GM06990 (cell line): ENCODE measurements at regions not wholly inside any gene's neighbourhood (a gene's known extent, or its start where the extent isn't known, plus 50 kb on each side); places are given as distances from the start of the nearest gene placed in this dataset.

ENCODE experiments used
- DNase-seq: peaks from one replicate; pipeline ENCODE4 v3.0.0-alpha.2; 2011; ENCODE audit not compliant: insufficient read length; ENCODE audit errors: extremely low read depth
- H3K27me3 ChIP-seq: replicated peaks from 2 replicates; pipeline ENCODE4 v1.6.0; 2011; ENCODE audit warnings: low read length; ENCODE audit not compliant: control insufficient read depth, insufficient read depth
- H3K36me3 ChIP-seq: 2 replicates; pipeline ENCODE4 v1.5.1; 2011; ENCODE audit warnings: low read length; ENCODE audit not compliant: control insufficient read depth, insufficient read depth
- H3K4me3 ChIP-seq: replicated peaks from 2 replicates; pipeline ENCODE4 v1.5.1; 2011; ENCODE audit warnings: low read depth, mild to moderate bottlenecking, control low read depth, low read length
- TF ChIP-seq, protein P1 (sequence below): IDR thresholded peaks from 2 replicates; pipeline ENCODE4 v1.5.1; 2011; ENCODE audit warnings: low read length, control low read depth, mild to moderate bottlenecking, inconsistent platforms; ENCODE audit not compliant: insufficient read depth, poor library complexity, severe bottlenecking

DNA sequence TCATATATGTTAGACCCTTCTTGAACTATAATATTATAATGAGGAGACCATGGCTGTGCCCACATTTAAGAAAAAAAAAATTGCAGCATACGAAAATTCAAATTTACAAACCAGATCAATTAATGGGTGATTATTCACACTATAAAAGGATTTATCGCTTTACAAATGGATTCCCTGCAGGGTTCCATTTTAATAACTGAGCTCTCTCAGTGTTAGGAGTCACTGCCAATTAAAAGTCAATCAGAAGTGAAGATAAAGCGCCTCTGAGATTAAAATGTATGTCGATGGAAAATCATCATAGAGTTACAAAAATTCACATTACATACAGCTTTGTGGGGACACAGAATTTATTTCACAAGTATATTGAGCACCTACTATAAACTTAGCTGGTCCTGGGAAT lies 66.6 kb upstream of the SMARCA2 start:
- no peaks in the 10 kb centered on the region for H3K27me3 ChIP-seq
- H3K36me3 ChIP-seq: no peaks in the 10 kb centered on the region
- TF ChIP-seq, protein P1, sequence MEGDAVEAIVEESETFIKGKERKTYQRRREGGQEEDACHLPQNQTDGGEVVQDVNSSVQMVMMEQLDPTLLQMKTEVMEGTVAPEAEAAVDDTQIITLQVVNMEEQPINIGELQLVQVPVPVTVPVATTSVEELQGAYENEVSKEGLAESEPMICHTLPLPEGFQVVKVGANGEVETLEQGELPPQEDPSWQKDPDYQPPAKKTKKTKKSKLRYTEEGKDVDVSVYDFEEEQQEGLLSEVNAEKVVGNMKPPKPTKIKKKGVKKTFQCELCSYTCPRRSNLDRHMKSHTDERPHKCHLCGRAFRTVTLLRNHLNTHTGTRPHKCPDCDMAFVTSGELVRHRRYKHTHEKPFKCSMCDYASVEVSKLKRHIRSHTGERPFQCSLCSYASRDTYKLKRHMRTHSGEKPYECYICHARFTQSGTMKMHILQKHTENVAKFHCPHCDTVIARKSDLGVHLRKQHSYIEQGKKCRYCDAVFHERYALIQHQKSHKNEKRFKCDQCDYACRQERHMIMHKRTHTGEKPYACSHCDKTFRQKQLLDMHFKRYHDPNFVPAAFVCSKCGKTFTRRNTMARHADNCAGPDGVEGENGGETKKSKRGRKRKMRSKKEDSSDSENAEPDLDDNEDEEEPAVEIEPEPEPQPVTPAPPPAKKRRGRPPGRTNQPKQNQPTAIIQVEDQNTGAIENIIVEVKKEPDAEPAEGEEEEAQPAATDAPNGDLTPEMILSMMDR: no peak
- DNase-seq: no peak
- H3K4me3 ChIP-seq: no peak overlapping the region

DNA sequence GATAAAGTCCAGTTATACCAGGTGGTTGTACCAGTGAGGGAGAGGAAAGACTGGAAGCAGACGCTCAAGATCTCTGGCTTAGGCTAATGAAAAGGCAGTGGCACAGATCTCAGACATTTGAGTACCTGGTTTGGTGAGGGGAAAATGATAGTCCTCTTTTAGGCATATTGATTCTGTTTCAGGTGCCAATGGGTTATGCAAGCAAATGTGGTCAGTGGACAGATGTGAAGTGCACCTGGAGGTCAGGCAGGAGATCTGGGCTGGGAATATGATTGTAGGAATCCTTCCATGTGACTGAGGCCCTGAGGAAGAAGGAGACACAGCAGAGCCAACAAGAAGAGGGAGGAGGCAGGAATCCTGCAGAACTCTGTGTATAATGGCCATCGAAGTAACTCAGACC lies 63.7 kb upstream of the SMARCA2 start:
- Histone ChIP-seq H3K36me3 (no peaks in the 10 kb centered on the region), H3K27me3 (no peaks in the 10 kb centered on the region), H3K4me3 (no peak overlapping the region)
- no peak for DNase-seq
- TF ChIP-seq, protein P1: no peak

DNA sequence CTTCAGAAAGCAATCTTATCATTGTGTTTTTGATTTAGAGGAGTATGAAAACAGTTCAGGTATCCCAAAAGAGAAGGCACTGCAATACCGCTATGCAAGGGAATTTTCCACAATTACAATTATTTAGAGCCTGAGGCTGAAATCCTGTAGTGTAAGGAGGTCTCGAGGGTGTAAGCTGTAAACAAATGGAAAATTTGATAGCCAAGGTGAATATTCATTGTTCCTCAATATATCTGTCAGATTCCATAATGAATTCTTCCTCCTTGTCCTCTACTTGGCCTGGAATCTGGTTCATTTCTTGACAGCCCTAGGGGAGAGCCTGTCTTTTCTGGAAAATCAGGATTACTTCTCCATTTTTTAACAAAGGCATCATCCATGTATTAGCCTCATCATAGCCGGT lies 63.1 kb upstream of the SMARCA2 start:
- no peak overlapping the region for H3K4me3 ChIP-seq
- DNase-seq: no peak
- no peaks in the 10 kb centered on the region for H3K27me3 ChIP-seq
- TF ChIP-seq, protein P1: no peak
- no peaks in the 10 kb centered on the region for H3K36me3 ChIP-seq

DNA sequence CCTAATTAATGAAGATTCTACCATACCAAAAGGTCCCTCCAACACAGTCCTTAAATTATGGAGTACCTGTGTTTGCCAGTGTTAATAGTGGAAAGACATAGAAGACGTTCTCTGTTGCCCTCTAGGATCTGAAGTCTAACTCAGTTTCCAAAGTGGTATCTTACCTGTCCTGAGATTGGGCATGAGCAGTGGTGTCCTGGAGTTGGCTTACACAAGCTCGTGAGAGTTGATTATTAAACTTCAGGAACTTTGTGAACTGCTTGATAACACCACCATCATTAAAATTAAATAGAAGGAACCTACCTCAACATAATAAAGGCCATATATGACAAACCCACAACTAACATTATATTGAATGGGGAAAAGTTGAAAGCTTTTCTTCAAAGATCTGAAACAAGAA lies 60.9 kb upstream of the SMARCA2 start:
- H3K27me3 ChIP-seq: no peaks in the 10 kb centered on the region
- no peaks in the 10 kb centered on the region for H3K36me3 ChIP-seq
- DNase-seq: no peak
- no peak overlapping the region for H3K4me3 ChIP-seq
- TF ChIP-seq, protein P1: no peak

DNA sequence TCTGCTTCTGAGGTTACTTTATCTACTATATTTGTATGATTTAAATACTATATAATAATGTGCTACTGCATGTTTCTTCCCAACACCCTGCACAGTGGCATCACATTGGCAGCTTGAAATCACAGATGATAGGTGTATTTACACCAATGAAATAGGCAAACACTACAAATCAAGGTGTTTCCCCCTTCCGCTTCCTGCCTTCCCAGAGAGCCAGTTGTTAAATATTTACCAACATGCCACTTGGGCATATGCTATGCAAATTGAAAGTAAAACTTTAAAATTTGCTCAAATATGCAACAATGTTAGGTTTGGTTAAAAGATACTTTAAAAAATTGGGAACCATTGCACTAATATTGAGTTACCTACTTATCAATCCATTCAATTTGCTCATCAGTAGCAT lies 58.2 kb upstream of the SMARCA2 start:
- H3K36me3 ChIP-seq: no peaks in the 10 kb centered on the region
- H3K4me3 ChIP-seq: no peak overlapping the region
- TF ChIP-seq, protein P1: no peak
- DNase-seq: no peak
- H3K27me3 ChIP-seq: no peaks in the 10 kb centered on the region

DNA sequence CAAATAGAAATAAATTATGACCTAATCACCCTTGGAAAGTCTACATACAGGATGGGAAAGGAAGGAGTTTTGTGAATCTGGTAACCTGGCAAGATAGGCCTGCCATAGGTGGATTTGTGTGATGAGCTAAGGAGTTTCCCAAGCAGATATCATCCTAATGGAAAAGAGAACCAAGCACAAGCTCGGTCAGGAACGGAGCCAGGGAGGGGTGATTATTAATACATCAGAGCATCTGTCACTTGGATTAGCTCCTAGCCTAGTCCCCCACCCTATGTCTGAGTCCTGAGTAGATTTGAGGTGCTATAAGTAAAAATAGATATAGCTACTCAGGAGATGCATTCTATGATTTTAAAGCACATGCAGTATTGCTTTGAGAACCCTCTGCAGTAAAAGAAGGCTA lies 57.3 kb upstream of the SMARCA2 start:
- Histone ChIP-seq H3K4me3 (no peak overlapping the region), H3K27me3 (no peaks in the 10 kb centered on the region), H3K36me3 (no peaks in the 10 kb centered on the region)
- DNase-seq: no peak
- TF ChIP-seq, protein P1: no peak
